T-helper 2 cell treated with Interferon-gamma antibody and Interleukin-4, amounts not matched to agents 5 μg/mL and 100 μg/mL, for 36 hours (primary cell): ENCODE measurements at regions not wholly inside any gene's neighbourhood (a gene's known extent, or its start where the extent isn't known, plus 50 kb on each side); places are given as distances from the start of the nearest gene placed in this dataset.

ENCODE experiments used
- DNase-seq: peaks from one replicate; pipeline ENCODE4 v3.0.0; 2021; ENCODE audit warnings: low spot score
- H3K27ac Mint-ChIP-seq: one replicate; pipeline ENCODE4 v1.8.0; 2021; ENCODE audit warnings: mild to moderate bottlenecking, mixed read lengths
- H3K27me3 Mint-ChIP-seq: one replicate; pipeline ENCODE4 v1.8.0; 2021; ENCODE audit warnings: low read depth, mixed read lengths
- H3K36me3 Mint-ChIP-seq: one replicate; pipeline ENCODE4 v1.8.0; 2021; ENCODE audit warnings: low read depth, mixed read lengths
- H3K4me1 Mint-ChIP-seq: one replicate; pipeline ENCODE4 v1.8.0; 2021; ENCODE audit warnings: low read depth, mixed read lengths
- H3K4me3 Mint-ChIP-seq: one replicate; pipeline ENCODE4 v1.8.0; 2022; ENCODE audit warnings: mild to moderate bottlenecking, moderate library complexity, mixed read lengths
- H3K9me3 Mint-ChIP-seq: one replicate; pipeline ENCODE4 v1.8.0; 2021; ENCODE audit warnings: mixed read lengths

DNA sequence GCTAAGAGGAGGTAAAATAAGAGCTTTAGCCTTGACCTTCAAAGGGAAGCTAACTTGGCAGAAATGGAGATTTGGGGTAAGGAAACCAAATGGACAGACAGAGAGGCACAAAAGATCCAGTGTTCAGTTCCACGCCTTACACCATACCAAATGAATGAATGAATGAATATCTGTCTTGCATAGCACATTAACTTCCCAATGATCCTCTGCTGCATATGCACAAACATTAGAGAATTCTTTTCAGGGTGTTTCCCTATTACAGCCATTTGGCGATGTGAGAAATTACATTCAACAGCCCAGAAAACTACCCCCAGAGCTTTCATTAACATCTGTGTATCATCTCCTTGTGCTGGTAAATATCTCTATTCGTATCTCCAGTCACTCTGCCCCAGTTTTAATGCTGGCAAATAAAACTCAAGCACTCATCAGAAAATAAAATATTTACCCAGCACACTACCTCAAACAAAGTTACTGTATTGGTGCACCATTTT lies 1056.2 kb downstream of the SORCS3 start:
- no peaks in the 10 kb centered on the region for H3K9me3 Mint-ChIP-seq
- no peak for DNase-seq

DNA sequence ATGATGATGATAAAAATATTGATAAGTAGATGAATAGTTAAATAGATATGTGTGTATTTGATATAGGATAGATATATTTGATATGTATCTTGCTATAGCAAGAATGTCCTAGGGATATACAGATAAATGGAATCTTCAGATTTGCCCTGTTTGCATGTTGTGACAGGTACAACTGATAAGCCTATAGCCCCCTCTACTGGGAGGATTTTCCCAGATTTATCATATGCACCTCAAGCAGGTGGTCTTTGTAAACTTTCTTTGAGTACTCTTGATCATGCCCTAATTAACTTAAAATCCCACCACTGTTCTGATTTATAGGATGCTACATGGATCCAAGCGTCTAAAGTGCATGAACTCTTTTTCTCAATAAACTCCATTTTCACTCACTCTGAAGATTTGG lies 1050.7 kb downstream of the SORCS3 start:
- H3K9me3 Mint-ChIP-seq, result no peaks in the 10 kb centered on the region
- no peak overlapping the region for H3K4me3 Mint-ChIP-seq
- no peak for DNase-seq
- no peaks in the 10 kb centered on the region for H3K36me3 Mint-ChIP-seq
- H3K27ac Mint-ChIP-seq, result no peak overlapping the region
- no peaks in the 10 kb centered on the region for H3K27me3 Mint-ChIP-seq
- H3K4me1 Mint-ChIP-seq, result no peaks in the 10 kb centered on the region

More for the DNA sequence above, 1056.2 kb downstream of the SORCS3 start:
- H3K27me3 Mint-ChIP-seq, result no peaks in the 10 kb centered on the region
- no peak overlapping the region for H3K4me3 Mint-ChIP-seq
- H3K27ac Mint-ChIP-seq, result no peak overlapping the region
- no peaks in the 10 kb centered on the region for H3K36me3 Mint-ChIP-seq
- no peaks in the 10 kb centered on the region for H3K4me1 Mint-ChIP-seq

DNA sequence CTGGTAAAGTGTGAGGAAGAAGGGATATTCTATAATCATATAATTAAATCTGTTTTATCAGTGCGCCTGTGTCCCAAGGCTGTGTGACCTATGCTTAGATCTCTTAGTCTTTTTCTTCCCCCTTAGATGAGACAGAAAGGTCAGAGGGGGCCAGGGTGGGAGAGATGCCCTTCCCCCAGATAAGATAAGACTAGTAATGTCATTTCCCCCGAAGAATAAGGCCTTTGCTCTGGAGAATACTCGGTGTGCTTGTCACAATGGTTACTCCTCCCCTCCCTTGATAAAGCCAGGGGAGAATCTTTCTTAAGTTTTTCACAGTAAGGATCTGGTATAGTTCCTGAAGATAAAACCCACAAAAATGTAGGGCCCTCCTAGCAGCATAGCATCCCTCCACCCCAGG lies 1041.8 kb downstream of the SORCS3 start:
- Mint-ChIP-seq H3K4me1 (no peaks in the 10 kb centered on the region), H3K27me3 (no peaks in the 10 kb centered on the region)
- DNase-seq, result no peak

GRCh38 chr10:105681051-105681450 lies 1040.0 kb downstream of the SORCS3 start:
- Mint-ChIP-seq H3K36me3 (no peaks in the 10 kb centered on the region), H3K4me3 (no peak overlapping the region), H3K27ac (no peak overlapping the region), H3K27me3 (no peaks in the 10 kb centered on the region), H3K9me3 (peaks cover 22% of the 10 kb centered on the region), H3K4me1 (no peaks in the 10 kb centered on the region)
- DNase-seq, result no peak

More for the DNA sequence above, 1041.8 kb downstream of the SORCS3 start:
- no peaks in the 10 kb centered on the region for H3K36me3 Mint-ChIP-seq
- H3K9me3 Mint-ChIP-seq, result peaks cover 23% of the 10 kb centered on the region
- no peak overlapping the region for H3K4me3 Mint-ChIP-seq
- no peak overlapping the region for H3K27ac Mint-ChIP-seq

DNA sequence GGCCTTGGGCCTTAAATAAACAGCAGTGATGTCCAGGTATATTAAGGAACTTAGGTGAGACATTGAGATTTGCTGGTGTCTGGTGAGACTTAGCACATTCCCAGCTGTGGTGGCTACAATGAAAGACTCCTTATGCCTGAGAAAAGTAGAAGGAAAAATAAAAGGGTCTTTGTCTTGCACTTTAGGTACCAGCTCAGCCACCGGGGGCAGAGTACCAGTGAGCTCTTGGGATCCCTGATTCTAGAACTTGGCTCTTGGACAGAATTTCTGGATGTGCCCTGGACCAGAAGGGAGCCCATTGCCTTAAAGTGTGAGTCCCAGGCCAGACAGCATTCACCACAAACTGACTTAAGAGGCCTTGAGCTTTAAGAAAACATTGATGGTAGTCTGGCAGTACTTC lies 1038.7 kb downstream of the SORCS3 start:
- Mint-ChIP-seq H3K9me3 (peaks cover 26% of the 10 kb centered on the region), H3K27ac (no peak overlapping the region), H3K4me1 (no peaks in the 10 kb centered on the region), H3K4me3 (no peak overlapping the region), H3K36me3 (no peaks in the 10 kb centered on the region), H3K27me3 (no peaks in the 10 kb centered on the region)
- no peak for DNase-seq

DNA sequence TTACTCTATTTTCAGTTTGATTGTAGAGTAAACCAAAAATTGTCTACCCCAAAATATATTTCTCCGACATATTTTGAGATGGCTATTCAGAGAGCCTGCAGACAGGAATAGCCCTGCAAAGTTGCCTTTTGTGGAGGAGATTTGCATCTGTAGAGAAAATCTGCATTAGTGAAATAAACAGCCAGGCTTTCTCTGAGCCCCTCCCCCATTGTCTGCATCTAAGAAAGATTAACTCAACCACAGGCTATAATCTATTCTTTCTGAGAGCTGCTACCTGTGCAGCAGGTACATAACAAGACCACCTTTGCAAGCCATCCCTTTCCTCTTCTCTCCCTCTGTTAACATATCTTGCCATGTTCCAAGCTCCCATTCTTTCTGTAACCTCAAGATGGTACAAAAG lies 1034.2 kb downstream of the SORCS3 start:
- Mint-ChIP-seq H3K27ac (no peak overlapping the region), H3K36me3 (no peaks in the 10 kb centered on the region), H3K27me3 (no peaks in the 10 kb centered on the region), H3K4me1 (no peaks in the 10 kb centered on the region), H3K9me3 (peaks cover 31% of the 10 kb centered on the region), H3K4me3 (no peak overlapping the region)
- no peak for DNase-seq

DNA sequence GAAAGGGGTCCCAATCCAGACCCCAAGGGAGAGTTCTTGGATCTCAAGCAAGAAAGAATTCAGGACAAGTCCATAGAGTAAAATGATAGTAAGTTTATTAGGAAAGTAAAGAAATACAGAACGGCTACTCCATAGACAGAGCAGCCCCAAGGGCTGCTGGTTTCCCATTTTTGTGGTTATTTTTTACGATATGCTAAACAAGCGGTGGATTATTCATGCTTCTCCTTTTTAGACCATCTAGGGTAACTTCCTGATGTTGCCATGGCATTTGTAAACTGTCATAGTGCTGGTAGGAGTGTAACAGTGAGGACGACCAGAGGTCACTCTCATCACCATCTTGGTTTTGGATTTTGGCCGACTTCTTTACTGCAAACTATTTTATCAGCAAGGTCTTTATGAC lies 1033.4 kb downstream of the SORCS3 start:
- DNase-seq, result no peak
- H3K27me3 Mint-ChIP-seq, result no peaks in the 10 kb centered on the region

DNA sequence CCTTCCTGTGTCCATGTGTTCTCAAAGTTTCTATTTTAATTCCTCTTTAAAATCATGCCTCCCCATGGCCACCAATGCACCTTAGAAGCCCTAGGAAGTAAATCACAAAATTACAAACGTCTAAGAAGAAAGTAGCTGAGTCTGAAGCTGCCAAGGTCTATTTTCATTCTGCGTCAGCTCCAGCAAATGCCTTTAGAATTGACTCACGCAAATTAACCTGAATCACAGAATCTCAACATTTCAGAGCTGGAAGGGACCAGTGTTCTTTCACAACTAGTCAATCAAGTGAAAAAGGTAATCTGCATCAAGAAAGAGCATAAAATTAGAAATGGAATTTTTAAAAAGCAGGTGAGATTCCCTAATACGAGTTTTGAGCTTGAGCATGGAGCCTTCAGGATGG lies 1017.6 kb downstream of the SORCS3 start:
- H3K4me1 Mint-ChIP-seq, result no peaks in the 10 kb centered on the region

More for the DNA sequence above, 1033.4 kb downstream of the SORCS3 start:
- no peaks in the 10 kb centered on the region for H3K36me3 Mint-ChIP-seq
- H3K9me3 Mint-ChIP-seq, result peaks cover 31% of the 10 kb centered on the region
- H3K27ac Mint-ChIP-seq, result no peak overlapping the region
- H3K4me3 Mint-ChIP-seq, result no peak overlapping the region
- H3K4me1 Mint-ChIP-seq, result no peaks in the 10 kb centered on the region

GRCh38 chr10:105656856-105657255 lies 1015.8 kb downstream of the SORCS3 start:
- no peaks in the 10 kb centered on the region for H3K36me3 Mint-ChIP-seq
- H3K27ac Mint-ChIP-seq, result no peak overlapping the region
- H3K9me3 Mint-ChIP-seq, result no peaks in the 10 kb centered on the region
- no peak overlapping the region for H3K4me3 Mint-ChIP-seq
- H3K4me1 Mint-ChIP-seq, result no peaks in the 10 kb centered on the region
- no peaks in the 10 kb centered on the region for H3K27me3 Mint-ChIP-seq
- DNase-seq, result no peak

More for the DNA sequence above, 1017.6 kb downstream of the SORCS3 start:
- Mint-ChIP-seq H3K27me3 (no peaks in the 10 kb centered on the region), H3K9me3 (no peaks in the 10 kb centered on the region), H3K27ac (no peak overlapping the region), H3K36me3 (no peaks in the 10 kb centered on the region), H3K4me3 (no peak overlapping the region)
- no peak for DNase-seq

- no peak for DNase-seq
- Mint-ChIP-seq H3K4me1 (no peaks in the 10 kb centered on the region), H3K4me3 (no peak overlapping the region), H3K36me3 (no peaks in the 10 kb centered on the region), H3K27ac (no peak overlapping the region), H3K27me3 (no peaks in the 10 kb centered on the region), H3K9me3 (peaks cover 5% of the 10 kb centered on the region)
Observed at GRCh38 chr10:105650306-105650705, 1009.2 kb downstream of the SORCS3 start.

GRCh38 chr10:105647354-105647753 lies 1006.3 kb downstream of the SORCS3 start:
- Mint-ChIP-seq H3K36me3 (no peaks in the 10 kb centered on the region), H3K9me3 (peaks cover 7% of the 10 kb centered on the region), H3K4me1 (no peaks in the 10 kb centered on the region), H3K27ac (no peak overlapping the region), H3K4me3 (no peak overlapping the region), H3K27me3 (no peaks in the 10 kb centered on the region)
- no peak for DNase-seq

DNA sequence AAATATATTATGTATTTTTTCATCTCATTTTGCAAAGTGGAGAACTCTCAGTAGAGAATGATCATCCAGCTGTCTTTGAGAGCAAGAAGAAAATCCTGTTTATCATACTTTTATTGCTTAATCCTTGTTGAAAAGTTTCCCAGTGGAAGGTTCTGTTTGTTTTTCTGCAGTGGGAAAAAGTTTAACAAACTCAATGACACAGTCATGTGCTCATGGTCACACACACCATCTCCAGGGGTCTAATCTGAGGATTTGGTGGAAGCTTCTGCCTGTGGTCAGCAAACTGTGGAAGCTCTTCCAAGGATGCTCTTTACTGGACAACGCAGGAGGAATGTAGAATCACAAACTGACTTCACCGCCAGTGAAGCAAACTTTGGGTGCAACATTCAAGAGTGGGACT lies 1003.9 kb downstream of the SORCS3 start:
- Mint-ChIP-seq H3K27ac (no peak overlapping the region), H3K4me1 (no peaks in the 10 kb centered on the region), H3K4me3 (no peak overlapping the region), H3K36me3 (no peaks in the 10 kb centered on the region), H3K27me3 (no peaks in the 10 kb centered on the region), H3K9me3 (peaks cover 4% of the 10 kb centered on the region)
- DNase-seq, result no peak

DNA sequence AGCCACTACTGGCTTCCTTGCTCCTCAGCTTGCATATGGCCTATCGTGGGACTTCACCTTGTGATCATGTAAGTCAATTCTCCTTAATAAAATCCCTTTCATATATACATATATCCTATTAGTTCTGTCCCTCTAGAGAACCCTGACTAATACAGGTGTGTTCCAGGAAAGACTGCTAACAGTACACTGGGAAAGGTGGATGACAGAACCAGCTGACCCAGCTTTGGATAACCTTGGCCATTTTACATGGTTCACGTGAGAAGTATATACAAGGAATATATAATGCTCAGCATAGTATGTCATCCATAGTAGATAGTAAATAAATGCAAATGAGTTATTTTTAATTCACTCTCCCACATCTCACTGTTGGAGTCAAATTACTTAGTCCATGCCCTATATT lies 1003.5 kb downstream of the SORCS3 start:
- H3K36me3 Mint-ChIP-seq, result no peaks in the 10 kb centered on the region

GRCh38 chr10:105644091-105644490 lies 1003.0 kb downstream of the SORCS3 start:
- H3K36me3 Mint-ChIP-seq, result no peaks in the 10 kb centered on the region
- no peaks in the 10 kb centered on the region for H3K27me3 Mint-ChIP-seq
- no peak for DNase-seq
- H3K4me3 Mint-ChIP-seq, result no peak overlapping the region
- H3K4me1 Mint-ChIP-seq, result no peaks in the 10 kb centered on the region
- no peak overlapping the region for H3K27ac Mint-ChIP-seq
- peaks cover 4% of the 10 kb centered on the region for H3K9me3 Mint-ChIP-seq

More for the DNA sequence above, 1003.5 kb downstream of the SORCS3 start:
- Mint-ChIP-seq H3K4me3 (no peak overlapping the region), H3K27ac (no peak overlapping the region), H3K27me3 (no peaks in the 10 kb centered on the region), H3K9me3 (peaks cover 4% of the 10 kb centered on the region), H3K4me1 (no peaks in the 10 kb centered on the region)
- DNase-seq, result no peak

GRCh38 chr10:105643660-105644059 lies 1002.6 kb downstream of the SORCS3 start:
- DNase-seq, result no peak
- Mint-ChIP-seq H3K27me3 (no peaks in the 10 kb centered on the region), H3K4me1 (no peaks in the 10 kb centered on the region), H3K27ac (no peak overlapping the region), H3K36me3 (no peaks in the 10 kb centered on the region), H3K4me3 (no peak overlapping the region), H3K9me3 (peaks cover 4% of the 10 kb centered on the region)
